NCI-H2029 (cell line): ENCODE measurements at regions not wholly inside any gene's neighbourhood (a gene's known extent, or its start where the extent isn't known, plus 50 kb on each side); places are given as distances from the start of the nearest gene placed in this dataset.

Experiments used
- DNase-seq: peaks from one replicate; lab custom pipeline; 2025; lab: John Stamatoyannopoulos, UW

- DNase-seq = no peak
These were observed 82.1 kb upstream of the IFNE start for GRCh38 chr9:21564175-21564574.

- no peak for DNase-seq
These were observed 83.0 kb upstream of the IFNE start for GRCh38 chr9:21565155-21565554.

GRCh38 chr9:21567926-21568325, 85.8 kb upstream of the IFNE start:
- DNase-seq = no peak

GRCh38 chr9:21568484-21568883, 86.4 kb upstream of the IFNE start:
- no peak for DNase-seq

GRCh38 chr9:21569721-21570120, 87.6 kb upstream of the IFNE start:
- no peak for DNase-seq

GRCh38 chr9:21570643-21571275, 88.6 kb upstream of the IFNE start:
- no peak for DNase-seq

- DNase-seq = no peak
These were observed 92.1 kb upstream of the IFNE start for GRCh38 chr9:21574261-21574660.

- DNase-seq = no peak
These were observed 94.4 kb upstream of the IFNE start for GRCh38 chr9:21576331-21577189.

- DNase-seq = no peak
These were observed 97.1 kb upstream of the IFNE start for GRCh38 chr9:21579247-21579671.

GRCh38 chr9:21579743-21580142, 97.6 kb upstream of the IFNE start:
- no peak for DNase-seq

- no peak for DNase-seq
These were observed 98.7 kb upstream of the IFNE start for GRCh38 chr9:21580636-21581378.

- DNase-seq = no peak
These were observed 101.7 kb upstream of the IFNE start for GRCh38 chr9:21583628-21584377.

GRCh38 chr9:21584890-21585289, 102.8 kb upstream of the IFNE start:
- no peak for DNase-seq

- DNase-seq = no peak
These were observed 103.9 kb upstream of the IFNE start for GRCh38 chr9:21585756-21586752.

GRCh38 chr9:21589344-21590056, 107.4 kb upstream of the IFNE start:
- no peak for DNase-seq

GRCh38 chr9:21590058-21590996, 108.2 kb upstream of the IFNE start:
- DNase-seq = no peak

- DNase-seq = no peak
These were observed 109.3 kb upstream of the IFNE start for GRCh38 chr9:21591221-21592062.

- no peak for DNase-seq
These were observed 109.9 kb upstream of the IFNE start for GRCh38 chr9:21592063-21592338.
